SH-SY5Y (cell line): ENCODE measurements at regions not wholly inside any gene's neighbourhood (a gene's known extent, or its start where the extent isn't known, plus 50 kb on each side); places are given as distances from the start of the nearest gene placed in this dataset.

Source experiments
- GATA2 ChIP-seq: IDR thresholded peaks from 2 replicates; pipeline ENCODE4 v1.6.1; 2011; ENCODE audit warnings: mild to moderate bottlenecking, low read depth, low read length
- GATA3 ChIP-seq: IDR thresholded peaks from 2 replicates; pipeline ENCODE4 v1.6.1; 2011; ENCODE audit warnings: low read depth, mild to moderate bottlenecking, low read length, moderate library complexity

GRCh38 chr6:139977887-139978332 lies 603.5 kb upstream of the CITED2 start:
- no peak for TF ChIP-seq GATA2
- TF ChIP-seq GATA3: no peak
